Prostate gland (tissue), 2 donors: ENCODE measurements at regions not wholly inside any gene's neighbourhood (a gene's known extent, or its start where the extent isn't known, plus 50 kb on each side); places are given as distances from the start of the nearest gene placed in this dataset.

Experiments used
- POLR2A ChIP-seq: fragments of 450-650 bp; IDR thresholded peaks from one replicate; pipeline ENCODE4 v1.6.1; 2016; ENCODE audit warnings: antibody characterized with exemption, mild to moderate bottlenecking
- TF ChIP-seq, protein P1 (sequence below), 4 experiments: fragments of 200-600 bp in 2 of 4; fragments of 450-650 bp in 2 of 4; sonication (generic) in 2 of 4; IDR thresholded peaks; 1 replicate in 3 of 4; 2 replicates in 1 of 4; pipeline ENCODE4 v1.5.1; 2016 to 2019; ENCODE audit warnings: antibody characterized with exemption in 4 of 4, mild to moderate bottlenecking in 2 of 4, moderate library complexity in 2 of 4

DNA sequence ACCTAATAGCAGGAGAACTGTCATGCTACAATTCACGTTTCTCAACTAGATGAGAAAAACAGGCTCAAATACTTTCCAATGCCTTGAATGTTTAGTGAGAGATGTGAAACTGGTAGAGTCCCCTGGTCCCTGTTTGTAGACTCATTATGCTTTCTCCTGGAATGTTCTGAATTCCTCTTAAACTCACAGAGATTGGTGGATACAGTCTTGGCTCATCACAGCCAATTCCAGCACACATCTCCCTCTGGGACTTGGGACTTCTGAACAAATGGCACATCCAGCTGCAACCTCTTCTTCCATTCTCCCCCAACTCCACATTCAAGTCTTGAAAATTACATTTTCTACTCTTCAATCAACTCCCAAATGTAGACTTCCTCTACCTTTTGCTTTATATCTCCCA is 58.4 kb upstream of the NT5C1B start:
- no peak for TF ChIP-seq POLR2A
- TF ChIP-seq, protein P1, sequence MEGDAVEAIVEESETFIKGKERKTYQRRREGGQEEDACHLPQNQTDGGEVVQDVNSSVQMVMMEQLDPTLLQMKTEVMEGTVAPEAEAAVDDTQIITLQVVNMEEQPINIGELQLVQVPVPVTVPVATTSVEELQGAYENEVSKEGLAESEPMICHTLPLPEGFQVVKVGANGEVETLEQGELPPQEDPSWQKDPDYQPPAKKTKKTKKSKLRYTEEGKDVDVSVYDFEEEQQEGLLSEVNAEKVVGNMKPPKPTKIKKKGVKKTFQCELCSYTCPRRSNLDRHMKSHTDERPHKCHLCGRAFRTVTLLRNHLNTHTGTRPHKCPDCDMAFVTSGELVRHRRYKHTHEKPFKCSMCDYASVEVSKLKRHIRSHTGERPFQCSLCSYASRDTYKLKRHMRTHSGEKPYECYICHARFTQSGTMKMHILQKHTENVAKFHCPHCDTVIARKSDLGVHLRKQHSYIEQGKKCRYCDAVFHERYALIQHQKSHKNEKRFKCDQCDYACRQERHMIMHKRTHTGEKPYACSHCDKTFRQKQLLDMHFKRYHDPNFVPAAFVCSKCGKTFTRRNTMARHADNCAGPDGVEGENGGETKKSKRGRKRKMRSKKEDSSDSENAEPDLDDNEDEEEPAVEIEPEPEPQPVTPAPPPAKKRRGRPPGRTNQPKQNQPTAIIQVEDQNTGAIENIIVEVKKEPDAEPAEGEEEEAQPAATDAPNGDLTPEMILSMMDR (IDR thresholded peaks at IDR 0.05): no peak
